Omental fat pad (tissue), 3 donors: ENCODE measurements at regions not wholly inside any gene's neighbourhood (a gene's known extent, or its start where the extent isn't known, plus 50 kb on each side); places are given as distances from the start of the nearest gene placed in this dataset.

Experiments
- ATAC-seq: fragments of 150-250 bp; one replicate; pipeline ENCODE4 v1.9.1; 2016; ENCODE audit warnings: mild to moderate bottlenecking, moderate library complexity; ENCODE audit not compliant: low FRiP score
- DNase-seq: peaks from one replicate; pipeline ENCODE4 v3.0.0-alpha.2; 2019; ENCODE audit warnings: low spot score
- CTCF ChIP-seq, 3 donors: fragments of 450-650 bp; IDR thresholded peaks; one replicate each; pipeline ENCODE4 v1.5.1; 2016 to 2017; ENCODE audit warnings: antibody characterized with exemption in 3 of 3, mild to moderate bottlenecking in 3 of 3, moderate library complexity in 2 of 3

GRCh38 chr2:37458133-37458532 is 113.7 kb downstream of the QPCT start:
- ATAC-seq (no peak), DNase-seq (no peak)
- no peak for TF ChIP-seq CTCF (IDR thresholded peaks at IDR 0.05)

- no peak for DNase-seq
- no peak for ATAC-seq
- no peak for TF ChIP-seq CTCF (IDR thresholded peaks at IDR 0.05)
Measured at GRCh38 chr2:37459095-37459981, 114.9 kb downstream of the QPCT start.

GRCh38 chr2:37460896-37461229 is 116.4 kb downstream of the QPCT start:
- no peak for TF ChIP-seq CTCF (IDR thresholded peaks at IDR 0.05)
- no peak for ATAC-seq
- DNase-seq, result no peak

- ATAC-seq, result no peak
- TF ChIP-seq CTCF (IDR thresholded peaks at IDR 0.05), result no peak
- no peak for DNase-seq
Measured at GRCh38 chr2:37464067-37464466, 119.6 kb downstream of the QPCT start.

- DNase-seq, result no peak
- no peak for ATAC-seq
- no peak for TF ChIP-seq CTCF (IDR thresholded peaks at IDR 0.05)
Measured at GRCh38 chr2:37466533-37467222, 122.2 kb downstream of the QPCT start.

GRCh38 chr2:37468170-37468569 is 123.7 kb downstream of the QPCT start:
- TF ChIP-seq CTCF (IDR thresholded peaks at IDR 0.05), result no peak
- DNase-seq (no peak), ATAC-seq (no peak)

- no peak for TF ChIP-seq CTCF (IDR thresholded peaks at IDR 0.05)
- DNase-seq (no peak), ATAC-seq (no peak)
Measured at GRCh38 chr2:37469126-37469525, 124.7 kb downstream of the QPCT start.
